B cell (primary cell): ENCODE measurements at regions not wholly inside any gene's neighbourhood (a gene's known extent, or its start where the extent isn't known, plus 50 kb on each side); places are given as distances from the start of the nearest gene placed in this dataset.

Source experiments
- ATAC-seq: fragments of 200-7000 bp; cut with Tn5 transposase; one replicate; pipeline ENCODE4 v1.10.0; 2021; ENCODE audit warnings: low read depth, mild to moderate bottlenecking, moderate number of reproducible peaks, moderate library complexity
- CTCF ChIA-PET: fragments of 350-600 bp; sonication (Branson Sonifier 250); formaldehyde crosslinking; loops from one replicate; lab custom pipeline; 2021; ENCODE audit warnings: antibody characterized with exemption, inconsistent platforms; lab: Charles Lee
- POLR2A ChIA-PET: fragments of 350-600 bp; sonication (Branson Sonifier 250); formaldehyde crosslinking; loops from one replicate; lab custom pipeline; 2021; ENCODE audit warnings: antibody characterized with exemption; lab: Charles Lee
- DNase-seq: peaks from one replicate; pipeline ENCODE4 v3.0.0; 2013
- H2AFZ ChIP-seq: 2 replicates; pipeline ENCODE4 v1.6.1; 2012; ENCODE audit warnings: mild to moderate bottlenecking, low read depth, low read length; ENCODE audit not compliant: insufficient read depth, poor library complexity, severe bottlenecking
- H3K27ac ChIP-seq, 2 donors: 1 replicate in 1 of 2; 2 replicates in 1 of 2; pipeline ENCODE4 v1.5.1; 2012 to 2013; ENCODE audit warnings: low read length in 2 of 2, mild to moderate bottlenecking in 2 of 2, moderate library complexity in 1 of 2
- H3K27me3 ChIP-seq, 4 experiments: fragments of 200-600 bp in 1 of 4; sonication (generic) in 1 of 4; replicated peaks in 1 of 4; 1 replicate in 2 of 4; 2 replicates in 2 of 4; pipeline versions ENCODE4 v1.6.1 to v1.7.0; 2013 to 2016; ENCODE audit warnings: low read length in 3 of 4, mild to moderate bottlenecking in 2 of 4, mixed read lengths in 1 of 4, moderate library complexity in 1 of 4; ENCODE audit not compliant: insufficient read depth in 4 of 4, control insufficient read depth in 3 of 4; ENCODE audit errors: control extremely low read depth in 1 of 4
- H3K36me3 ChIP-seq, 2 experiments: replicated peaks in 1 of 2; 1 replicate in 1 of 2; 2 replicates in 1 of 2; pipeline versions ENCODE4 v1.6.1 to v1.7.1; 2013; ENCODE audit warnings: low read length in 1 of 2; ENCODE audit not compliant: insufficient read depth in 2 of 2, control insufficient read depth in 1 of 2; ENCODE audit errors: control extremely low read depth in 1 of 2, extremely low read depth in 1 of 2
- H3K4me1 ChIP-seq, 2 donors: fragments of 200-600 bp in 1 of 2; sonication (generic) in 1 of 2; 1 replicate in 1 of 2; 2 replicates in 1 of 2; pipeline versions ENCODE4 v1.5.1 to v1.6.1; 2013 to 2017; ENCODE audit warnings: low read length in 2 of 2; ENCODE audit not compliant: control insufficient read depth in 2 of 2, insufficient read depth in 2 of 2
- H3K4me2 ChIP-seq: replicated peaks from 2 replicates; pipeline ENCODE3; 2012; ENCODE audit warnings: mild to moderate bottlenecking, low read depth, low read length; ENCODE audit not compliant: poor library complexity, severe bottlenecking
- H3K4me3 ChIP-seq, 5 experiments: fragments of 200-600 bp in 1 of 5; sonication (generic) in 1 of 5; 1 replicate in 3 of 5; 2 replicates in 2 of 5; pipeline versions ENCODE4 v1.5.1 to v1.7.0; 2011 to 2016; ENCODE audit warnings: low read length in 4 of 5, mild to moderate bottlenecking in 4 of 5, low read depth in 2 of 5, control low read depth in 1 of 5, moderate library complexity in 1 of 5; ENCODE audit not compliant: insufficient read depth in 1 of 5; ENCODE audit errors: control extremely low read depth in 1 of 5, extremely low read depth in 1 of 5
- H3K79me2 ChIP-seq: fragments of 200-600 bp; sonication (generic); one replicate; pipeline ENCODE4 v1.6.0; 2016; ENCODE audit warnings: low read length; ENCODE audit not compliant: control insufficient read depth, insufficient read depth
- H3K9ac ChIP-seq: fragments of 200-600 bp; sonication (generic); 2 replicates; pipeline ENCODE4 v1.6.1; 2017; ENCODE audit warnings: mild to moderate bottlenecking, low read length, moderate library complexity
- H3K9me3 ChIP-seq, 3 donors: one replicate each; pipeline versions ENCODE4 v1.6.1 to v1.7.1; 2013; ENCODE audit warnings: low read length in 2 of 3; ENCODE audit not compliant: control insufficient read depth in 2 of 3, insufficient read depth in 1 of 3; ENCODE audit errors: control extremely low read depth in 1 of 3
- H4K20me1 ChIP-seq: 2 replicates; pipeline ENCODE4 v1.6.0; 2012; ENCODE audit warnings: mild to moderate bottlenecking, low read length; ENCODE audit not compliant: insufficient read depth, control insufficient read depth, poor library complexity, severe bottlenecking
- H3K27ac Mint-ChIP-seq: one replicate; pipeline ENCODE4 v1.8.0; 2021; ENCODE audit warnings: mixed read lengths
- H3K27me3 Mint-ChIP-seq: one replicate; pipeline ENCODE4 v1.8.0; 2021; ENCODE audit warnings: mixed read lengths
- H3K4me1 Mint-ChIP-seq: one replicate; pipeline ENCODE4 v1.8.0; 2021; ENCODE audit warnings: mixed read lengths
- H3K4me3 Mint-ChIP-seq: one replicate; pipeline ENCODE4 v1.8.0; 2021; ENCODE audit warnings: mixed read lengths
- H3K9me3 Mint-ChIP-seq: one replicate; pipeline ENCODE4 v1.8.0; 2022; ENCODE audit warnings: mixed read lengths; ENCODE audit not compliant: insufficient read depth
- EZH2 ChIP-seq: IDR thresholded peaks from 2 replicates; pipeline ENCODE4 v1.6.1; 2012; ENCODE audit warnings: borderline replicate concordance, low read depth, mild to moderate bottlenecking, moderate library complexity, low read length; ENCODE audit not compliant: insufficient read depth, poor library complexity, severe bottlenecking
- WGBS: methylation state at CpG from one replicate; pipeline ENCODE4 v1.1.5; 2013; ENCODE audit warnings: missing lambda C conversion rate; ENCODE audit not compliant: insufficient coverage; 5-methylcytosine and 5-hydroxymethylcytosine counted together
- intact Hi-C: fragments of 100-400 bp; cut with micrococcal nuclease; formaldehyde crosslinking; loops from one replicate; pipeline ENCODE4 v1.10.0; 2022
- TF ChIP-seq, protein P1 (sequence below): fragments of 200-600 bp; IDR thresholded peaks from one replicate; pipeline ENCODE4 v1.8.0; 2022; ENCODE audit warnings: antibody characterized with exemption, mild to moderate bottlenecking

DNA sequence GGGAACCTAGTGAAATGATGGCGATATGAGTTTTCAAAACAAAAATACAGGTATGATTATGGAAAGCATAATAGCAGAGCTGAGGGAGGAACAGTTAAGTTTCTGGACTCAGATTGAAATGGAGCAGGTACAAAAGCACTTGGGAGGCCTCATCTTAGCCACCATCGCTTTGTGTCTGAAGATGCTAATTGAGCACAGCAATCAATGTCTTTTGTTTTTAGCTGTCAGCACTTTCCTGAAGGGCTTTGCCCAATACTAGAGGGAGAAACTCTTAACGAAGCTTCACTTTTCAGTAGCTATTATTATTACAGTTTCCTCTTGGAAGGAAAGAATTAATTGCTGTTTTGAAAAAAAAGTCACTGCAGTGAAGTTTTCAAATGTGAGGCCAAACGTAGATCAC is 348.7 kb downstream of the RWDD3 start:
- Histone ChIP-seq H3K36me3 (no peaks in the 10 kb centered on the region), H3K27ac (no peak overlapping the region), H3K4me3 (no peak overlapping the region), H3K27me3 (no peaks in the 10 kb centered on the region), H3K9ac (no peak overlapping the region), H3K4me2 (no peak overlapping the region), H3K79me2 (no peaks in the 10 kb centered on the region), H4K20me1 (no peaks in the 10 kb centered on the region), H3K9me3 (no peaks in the 10 kb centered on the region), H2AFZ (no peak overlapping the region), H3K4me1 (no peaks in the 10 kb centered on the region)
- Mint-ChIP-seq H3K9me3 (peaks cover 2% of the 10 kb centered on the region), H3K27ac (no peak overlapping the region), H3K4me1 (no peaks in the 10 kb centered on the region), H3K27me3 (no peaks in the 10 kb centered on the region), H3K4me3 (no peak overlapping the region)
- no peak for ATAC-seq
- 83% methylated on average over 1 of the region's 4 CpGs for WGBS
- POLR2A ChIA-PET = no interaction called here
- DNase-seq = no peak
- intact Hi-C loops = no loop called here
- TF ChIP-seq, protein P1, sequence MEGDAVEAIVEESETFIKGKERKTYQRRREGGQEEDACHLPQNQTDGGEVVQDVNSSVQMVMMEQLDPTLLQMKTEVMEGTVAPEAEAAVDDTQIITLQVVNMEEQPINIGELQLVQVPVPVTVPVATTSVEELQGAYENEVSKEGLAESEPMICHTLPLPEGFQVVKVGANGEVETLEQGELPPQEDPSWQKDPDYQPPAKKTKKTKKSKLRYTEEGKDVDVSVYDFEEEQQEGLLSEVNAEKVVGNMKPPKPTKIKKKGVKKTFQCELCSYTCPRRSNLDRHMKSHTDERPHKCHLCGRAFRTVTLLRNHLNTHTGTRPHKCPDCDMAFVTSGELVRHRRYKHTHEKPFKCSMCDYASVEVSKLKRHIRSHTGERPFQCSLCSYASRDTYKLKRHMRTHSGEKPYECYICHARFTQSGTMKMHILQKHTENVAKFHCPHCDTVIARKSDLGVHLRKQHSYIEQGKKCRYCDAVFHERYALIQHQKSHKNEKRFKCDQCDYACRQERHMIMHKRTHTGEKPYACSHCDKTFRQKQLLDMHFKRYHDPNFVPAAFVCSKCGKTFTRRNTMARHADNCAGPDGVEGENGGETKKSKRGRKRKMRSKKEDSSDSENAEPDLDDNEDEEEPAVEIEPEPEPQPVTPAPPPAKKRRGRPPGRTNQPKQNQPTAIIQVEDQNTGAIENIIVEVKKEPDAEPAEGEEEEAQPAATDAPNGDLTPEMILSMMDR = no peak
- TF ChIP-seq EZH2 = no peak
- CTCF ChIA-PET = no interaction called here

DNA sequence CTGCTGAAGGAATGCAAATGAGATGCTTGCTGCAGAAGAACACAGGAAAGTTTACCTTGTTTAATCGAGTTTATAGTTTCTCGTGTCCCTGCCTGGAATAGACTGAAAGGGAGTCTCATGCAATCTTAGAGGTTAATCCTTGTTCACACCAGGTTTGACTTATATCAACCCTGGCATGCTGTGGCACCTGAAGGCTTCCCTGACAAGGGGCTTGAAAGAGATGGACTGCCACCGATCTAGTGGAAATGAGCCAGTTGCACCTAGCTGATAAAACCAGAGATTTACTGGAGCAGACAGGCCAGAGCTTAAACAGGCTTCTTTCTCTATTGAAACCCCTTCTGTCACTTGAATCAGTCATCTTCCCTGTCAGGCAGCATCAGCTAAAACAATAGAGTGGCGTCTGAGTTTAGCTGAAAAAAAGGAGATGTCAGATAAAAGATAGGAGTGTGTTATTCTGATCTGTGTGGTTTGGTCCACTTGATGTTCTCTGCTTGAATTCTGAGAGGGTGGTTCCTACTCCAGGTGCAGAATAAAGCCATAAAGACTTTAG is 349.7 kb downstream of the RWDD3 start:
- H3K27ac ChIP-seq = no peak overlapping the region
- Mint-ChIP-seq H3K27ac (no peak overlapping the region), H3K27me3 (no peaks in the 10 kb centered on the region), H3K4me3 (no peak overlapping the region), H3K4me1 (no peaks in the 10 kb centered on the region), H3K9me3 (peaks cover 2% of the 10 kb centered on the region)
- H3K4me1 ChIP-seq = no peaks in the 10 kb centered on the region
- no peaks in the 10 kb centered on the region for H3K79me2 ChIP-seq
- WGBS = 82% methylated on average over 4 of the region's 4 CpGs
- H4K20me1 ChIP-seq = no peaks in the 10 kb centered on the region
- CTCF ChIA-PET = no interaction called here
- TF ChIP-seq, protein P1 = no peak
- H2AFZ ChIP-seq = no peak overlapping the region
- intact Hi-C loops = no loop called here
- H3K27me3 ChIP-seq = no peaks in the 10 kb centered on the region
- no peaks in the 10 kb centered on the region for H3K9me3 ChIP-seq
- no peak overlapping the region for H3K9ac ChIP-seq
- POLR2A ChIA-PET = no interaction called here
- ATAC-seq (no peak), DNase-seq (no peak)
- no peaks in the 10 kb centered on the region for H3K36me3 ChIP-seq
- no peak overlapping the region for H3K4me2 ChIP-seq
- no peak overlapping the region for H3K4me3 ChIP-seq
